Mesenchymal stem cell (in vitro differentiated cells and primary cell): ENCODE measurements at regions not wholly inside any gene's neighbourhood (a gene's known extent, or its start where the extent isn't known, plus 50 kb on each side); places are given as distances from the start of the nearest gene placed in this dataset.
"Not testable (repeated sequence)": the region's sequence is repeated elsewhere in the genome, so short reads cannot be mapped to it uniquely, and the experiment has no call there.

ENCODE experiments used
- DNase-seq: peaks from one replicate; pipeline ENCODE4 v3.0.0-alpha.2; 2013
- H2AFZ ChIP-seq: one replicate; pipeline ENCODE4 v1.6.1; 2013; ENCODE audit warnings: low read depth, mild to moderate bottlenecking, control low read depth, inconsistent platforms, low read length, moderate library complexity
- H2AK5ac ChIP-seq: 2 replicates; pipeline ENCODE4 v1.6.1; 2013; ENCODE audit warnings: low read length, moderate library complexity, mild to moderate bottlenecking, inconsistent platforms; ENCODE audit not compliant: severe bottlenecking
- H2BK120ac ChIP-seq: one replicate; pipeline ENCODE4 v1.6.1; 2013; ENCODE audit warnings: low read depth, mild to moderate bottlenecking, inconsistent platforms, low read length, moderate library complexity
- H2BK12ac ChIP-seq, 2 experiments: one replicate each; pipeline ENCODE4 v1.6.1; 2013; ENCODE audit warnings: inconsistent platforms in 2 of 2, low read length in 2 of 2, mild to moderate bottlenecking in 2 of 2, moderate library complexity in 2 of 2, control low read depth in 1 of 2
- H2BK15ac ChIP-seq: one replicate; pipeline ENCODE4 v1.6.1; 2013; ENCODE audit warnings: mild to moderate bottlenecking, low read depth, inconsistent platforms; ENCODE audit not compliant: poor library complexity, severe bottlenecking
- H2BK5ac ChIP-seq: 2 replicates; pipeline ENCODE4 v1.6.1; 2013; ENCODE audit warnings: low read depth, mild to moderate bottlenecking, low read length, control low read depth, inconsistent platforms; ENCODE audit not compliant: poor library complexity, severe bottlenecking
- H3K14ac ChIP-seq, 2 experiments: one replicate each; pipeline ENCODE4 v1.6.1; 2013; ENCODE audit warnings: inconsistent platforms in 2 of 2, low read length in 2 of 2, control low read depth in 1 of 2, mild to moderate bottlenecking in 1 of 2, moderate library complexity in 1 of 2
- H3K18ac ChIP-seq, 2 experiments: one replicate each; pipeline ENCODE4 v1.6.1; 2013; ENCODE audit warnings: inconsistent platforms in 2 of 2, low read length in 2 of 2, control low read depth in 1 of 2, low read depth in 1 of 2, mild to moderate bottlenecking in 1 of 2
- H3K23ac ChIP-seq, 2 experiments: one replicate each; pipeline ENCODE4 v1.6.1; 2013; ENCODE audit warnings: inconsistent platforms in 2 of 2, low read length in 2 of 2, mild to moderate bottlenecking in 2 of 2, moderate library complexity in 2 of 2, control low read depth in 1 of 2
- H3K27ac ChIP-seq: 2 replicates; pipeline ENCODE4 v1.5.1; 2013; ENCODE audit warnings: mild to moderate bottlenecking, moderate library complexity, low read length, control low read depth, inconsistent platforms; ENCODE audit not compliant: poor library complexity, severe bottlenecking
- H3K27me3 ChIP-seq, 2 experiments: 2 replicates each; pipeline versions ENCODE4 v1.6.1 to v1.7.0; 2013; ENCODE audit warnings: low read length in 2 of 2, mild to moderate bottlenecking in 2 of 2, moderate library complexity in 2 of 2, control low read depth in 1 of 2, inconsistent platforms in 1 of 2; ENCODE audit not compliant: control insufficient read depth in 1 of 2, insufficient read depth in 1 of 2
- H3K36me3 ChIP-seq, 2 experiments: 2 replicates each; pipeline versions ENCODE4 v1.6.1 to v1.7.0; 2013; ENCODE audit warnings: low read length in 2 of 2, control low read depth in 1 of 2, inconsistent platforms in 1 of 2, low read depth in 1 of 2, mild to moderate bottlenecking in 1 of 2; ENCODE audit not compliant: insufficient read depth in 2 of 2, control insufficient read depth in 1 of 2
- H3K4ac ChIP-seq, 2 experiments: one replicate each; pipeline ENCODE4 v1.6.1; 2013; ENCODE audit warnings: inconsistent platforms in 2 of 2, low read length in 2 of 2, mild to moderate bottlenecking in 2 of 2, moderate library complexity in 2 of 2, control low read depth in 1 of 2, low read depth in 1 of 2
- H3K4me1 ChIP-seq: 2 replicates; pipeline ENCODE4 v1.6.1; 2013; ENCODE audit warnings: low read depth, low read length, control low read depth; ENCODE audit not compliant: control insufficient read depth, insufficient read depth
- H3K4me2 ChIP-seq: 2 replicates; pipeline ENCODE4 v1.6.1; 2013; ENCODE audit warnings: low read length, mild to moderate bottlenecking, inconsistent platforms; ENCODE audit not compliant: poor library complexity, severe bottlenecking
- H3K4me3 ChIP-seq, 2 experiments: 2 replicates each; pipeline versions ENCODE4 v1.5.1 to v1.7.0; 2013; ENCODE audit warnings: low read length in 2 of 2, mild to moderate bottlenecking in 2 of 2, control low read depth in 1 of 2, low read depth in 1 of 2; ENCODE audit not compliant: insufficient read depth in 1 of 2
- H3K79me1 ChIP-seq: replicated peaks from 2 replicates; pipeline ENCODE4 v1.6.1; 2013; ENCODE audit warnings: mild to moderate bottlenecking, control low read depth, low read length, inconsistent platforms; ENCODE audit not compliant: poor library complexity, severe bottlenecking
- H3K9ac ChIP-seq: 2 replicates; pipeline ENCODE4 v1.7.0; 2013; ENCODE audit warnings: mild to moderate bottlenecking, low read length, moderate library complexity
- H3K9me3 ChIP-seq: 2 replicates; pipeline ENCODE4 v1.7.0; 2013; ENCODE audit warnings: mild to moderate bottlenecking, low read length; ENCODE audit not compliant: control insufficient read depth
- H4K8ac ChIP-seq: one replicate; pipeline ENCODE4 v1.6.1; 2013; ENCODE audit warnings: inconsistent platforms, mild to moderate bottlenecking, low read length, moderate library complexity
- H4K91ac ChIP-seq: one replicate; pipeline ENCODE4 v1.6.1; 2013; ENCODE audit warnings: mild to moderate bottlenecking, low read length, inconsistent platforms
- WGBS: methylation state at CpG from one replicate; pipeline ENCODE4 v1.1.7; 2013; ENCODE audit warnings: mixed read lengths; 5-methylcytosine and 5-hydroxymethylcytosine counted together

GRCh38 chr10:22148961-22149360 is 68.9 kb downstream of the EBLN1 start:
- Histone ChIP-seq H3K18ac (no peak overlapping the region), H2BK5ac (no peak overlapping the region), H2BK120ac (no peak overlapping the region), H3K9me3 (peaks cover 19% of the 10 kb centered on the region), H4K91ac (no peak overlapping the region), H2BK12ac (no peak overlapping the region), H3K27ac (no peak overlapping the region), H2AFZ (no peak overlapping the region), H3K36me3 (no peaks in the 10 kb centered on the region), H3K79me1 (no peaks in the 10 kb centered on the region), H3K4me3 (no peak overlapping the region), H3K4me2 (no peak overlapping the region), H3K9ac (no peak overlapping the region), H2BK15ac (no peak overlapping the region), H3K27me3 (no peaks in the 10 kb centered on the region), H2AK5ac (no peak overlapping the region), H4K8ac (no peak overlapping the region), H3K4me1 (no peaks in the 10 kb centered on the region), H3K4ac (no peak overlapping the region), H3K14ac (no peak overlapping the region), H3K23ac (no peak overlapping the region)
- DNase-seq: peak; percentile 29

GRCh38 chr10:22145873-22146272 is 71.9 kb downstream of the EBLN1 start:
- not testable (repeated sequence) for H3K4ac ChIP-seq, H3K9ac ChIP-seq, H3K9me3 ChIP-seq, H4K8ac ChIP-seq, H3K36me3 ChIP-seq, H2BK120ac ChIP-seq, H3K18ac ChIP-seq, H2BK12ac ChIP-seq, DNase-seq, H3K14ac ChIP-seq, H2BK15ac ChIP-seq, H3K27ac ChIP-seq, H3K4me3 ChIP-seq, H3K4me2 ChIP-seq, H3K4me1 ChIP-seq, H2AK5ac ChIP-seq, H2AFZ ChIP-seq, H3K23ac ChIP-seq, H4K91ac ChIP-seq, H3K79me1 ChIP-seq, H3K27me3 ChIP-seq, H2BK5ac ChIP-seq
- 97% methylated on average over 2 of the region's 2 CpGs for WGBS

DNA sequence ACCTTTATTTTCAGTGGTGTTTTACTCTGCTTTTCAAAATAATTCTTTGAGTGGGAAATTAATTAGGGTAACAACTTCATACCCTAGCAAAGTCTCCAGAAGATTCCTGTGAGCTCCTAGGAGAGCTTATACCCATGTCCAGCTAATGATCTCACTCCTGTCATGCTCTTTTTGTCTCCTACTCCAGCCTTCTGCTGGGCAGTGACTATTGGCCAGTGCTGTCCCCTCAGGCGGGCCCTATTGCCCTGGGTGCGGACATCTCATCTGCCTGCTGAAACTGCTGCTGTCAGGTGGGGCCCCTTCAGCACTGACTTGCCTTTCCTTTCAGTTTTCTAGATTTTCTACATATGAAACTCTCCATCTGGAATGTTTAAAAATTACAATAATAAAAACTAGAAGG is 80.3 kb downstream of the EBLN1 start:
- Histone ChIP-seq H3K4me2 (no peak overlapping the region), H2AFZ (no peak overlapping the region), H3K4me1 (no peaks in the 10 kb centered on the region), H3K79me1 (no peaks in the 10 kb centered on the region), H3K27me3 (no peaks in the 10 kb centered on the region), H3K23ac (no peak overlapping the region), H4K8ac (no peak overlapping the region), H4K91ac (no peak overlapping the region), H3K14ac (no peak overlapping the region), H2BK5ac (no peak overlapping the region), H3K9me3 (no peaks in the 10 kb centered on the region), H3K9ac (no peak overlapping the region), H3K4ac (no peak overlapping the region), H2BK120ac (no peak overlapping the region), H3K27ac (no peak overlapping the region), H3K36me3 (no peaks in the 10 kb centered on the region), H2BK12ac (no peak overlapping the region), H2BK15ac (peak overlapping the region; percentile 77), H3K4me3 (no peak overlapping the region), H2AK5ac (no peak overlapping the region), H3K18ac (no peak overlapping the region)
- WGBS: 85% methylated on average over 2 of the region's 2 CpGs
- DNase-seq: no peak

GRCh38 chr10:22135591-22135990 is 82.2 kb downstream of the EBLN1 start:
- Histone ChIP-seq H3K18ac (peak overlapping the region in 1 of 2 experiments; percentile 4), H3K27ac (no peak overlapping the region), H2AFZ (no peak overlapping the region), H3K9me3 (no peaks in the 10 kb centered on the region), H3K27me3 (no peaks in the 10 kb centered on the region), H2AK5ac (no peak overlapping the region), H3K4ac (no peak overlapping the region), H2BK120ac (no peak overlapping the region), H3K4me3 (no peak overlapping the region), H2BK5ac (no peak overlapping the region), H3K9ac (no peak overlapping the region), H4K91ac (no peak overlapping the region), H2BK15ac (no peak overlapping the region), H3K14ac (no peak overlapping the region), H3K4me1 (no peaks in the 10 kb centered on the region), H4K8ac (no peak overlapping the region), H3K36me3 (no peaks in the 10 kb centered on the region), H3K79me1 (no peaks in the 10 kb centered on the region), H3K4me2 (no peak overlapping the region), H3K23ac (no peak overlapping the region), H2BK12ac (peak overlapping the region in 1 of 2 experiments; percentile 86)
- no peak for DNase-seq
- WGBS: 92% methylated on average over 7 of the region's 9 CpGs
